ENCODE measurements at regions not wholly inside any gene's neighbourhood (a gene's known extent, or its start where the extent isn't known, plus 50 kb on each side); places are given as distances from the start of the nearest gene placed in this dataset.

DNA sequence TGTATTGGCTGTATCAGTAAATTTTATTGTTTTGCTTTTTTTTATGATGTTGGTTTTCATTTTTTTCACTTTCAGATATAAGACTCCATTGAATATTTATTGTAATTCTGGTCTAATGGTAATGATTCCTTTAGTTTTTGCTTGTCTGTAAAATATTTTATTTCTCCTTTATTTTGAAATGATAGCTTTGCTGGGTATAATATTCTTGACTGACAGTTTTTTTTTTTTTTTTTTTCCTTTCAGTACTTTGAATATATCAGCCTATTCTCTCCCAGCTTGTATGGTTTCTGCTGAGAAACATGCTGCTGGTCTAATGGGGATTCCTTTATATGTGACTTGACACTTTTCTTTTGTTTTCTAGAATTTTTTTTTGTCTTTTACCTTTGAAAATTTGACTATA, 195.1 kb upstream of the SLC38A2 start:
- no peak for DNase-seq (ENCODE audit: low read depth in 1 of 2, low spot score in 2 of 2)
- ChIA-PET CTCF (ENCODE audit: partially characterized antibody) (interaction anchor here (0.6 to 1.6 kb wide), 2 partner anchors 22 to 94 kb away, joined by 3 to 4 read pairs; no protein-coding TSS in a partner anchor), POLR2A (ENCODE audit: partially characterized antibody) (interaction anchor here (0.7 kb wide), 1 partner anchor 19 kb away, joined by 3 read pairs; no protein-coding TSS in a partner anchor)
- no peak overlapping the region for H2BK120ac ChIP-seq (replicated peaks; ENCODE audit: low read depth, low read length)
- H2BK5ac ChIP-seq (ENCODE audit: low read depth, low read length): no peak overlapping the region
- no peak overlapping the region for H3K4ac ChIP-seq (replicated peaks; ENCODE audit: insufficient read length, low read depth, low read length)
- H4K8ac ChIP-seq (ENCODE audit: extremely low read depth, insufficient read depth, low read length): no peak overlapping the region
- no peak overlapping the region for H2AFZ ChIP-seq (ENCODE audit: low read length)
- no peak overlapping the region for H3K14ac ChIP-seq (ENCODE audit: insufficient read length)
- no peak overlapping the region for H2BK12ac ChIP-seq (ENCODE audit: low read depth, low read length)
- H3K4me3 ChIP-seq (ENCODE audit: extremely low read depth in 1 of 4, insufficient read depth in 2 of 4, low read depth in 3 of 4, low read length in 4 of 4): no peak overlapping the region
- H3K23ac ChIP-seq (ENCODE audit: insufficient read length): no peak overlapping the region
- H3K4me2 ChIP-seq (ENCODE audit: insufficient read depth in 1 of 2, low read depth in 2 of 2, low read length in 2 of 2): no peak overlapping the region
- H3K79me2 ChIP-seq (ENCODE audit: control insufficient read depth in 1 of 2, insufficient read depth in 2 of 2, low read length in 2 of 2): no peaks in the 10 kb centered on the region
- no peaks in the 10 kb centered on the region for H3K36me3 ChIP-seq (ENCODE audit: control insufficient read depth in 2 of 4, insufficient read depth in 4 of 4, low read length in 3 of 4)
- H3K79me1 ChIP-seq (ENCODE audit: low read depth, low read length): no peaks in the 10 kb centered on the region
- no peak overlapping the region for H4K91ac ChIP-seq (replicated peaks; ENCODE audit: insufficient read length, low read length)
- no peak overlapping the region for H2BK20ac ChIP-seq (ENCODE audit: low read length)
- H3K9me3 ChIP-seq (ENCODE audit: insufficient read depth in 2 of 2, low read depth in 1 of 2, low read length in 1 of 2): peaks cover 0 to 16% of the 10 kb centered on the region in 2 experiments; a peak in 2 of 4 replicates
- no peaks in the 10 kb centered on the region for H3K4me1 ChIP-seq (replicated peaks in 1 of 4; ENCODE audit: control insufficient read depth in 3 of 4, insufficient read depth in 4 of 4, low read length in 3 of 4)
- no peak overlapping the region for H3K56ac ChIP-seq (replicated peaks; ENCODE audit: insufficient read length, low read depth, low read length)
- H4K20me1 ChIP-seq (replicated peaks in 1 of 2; ENCODE audit: control insufficient read depth in 1 of 2, insufficient read depth in 2 of 2, low read length in 2 of 2): no peaks in the 10 kb centered on the region
- H3K9ac ChIP-seq (replicated peaks in 1 of 4; ENCODE audit: extremely low read depth in 1 of 4, low read depth in 3 of 4, low read length in 3 of 4): no peak overlapping the region
- H3K23me2 ChIP-seq (ENCODE audit: low read depth, low read length): no peaks in the 10 kb centered on the region
- no peak overlapping the region for H2BK15ac ChIP-seq (ENCODE audit: low read length)
- no peak overlapping the region for H4K5ac ChIP-seq (ENCODE audit: insufficient read length, low read depth, low read length)
- H2AK5ac ChIP-seq (ENCODE audit: low read depth, low read length): no peak overlapping the region
- FAIRE-seq: no peak
- no peaks in the 10 kb centered on the region for H3K27me3 ChIP-seq (replicated peaks in 1 of 4; ENCODE audit: control insufficient read depth in 3 of 4, extremely low read depth in 1 of 4, insufficient read depth in 3 of 4, low read length in 3 of 4)
- no peak overlapping the region for H3K27ac ChIP-seq (ENCODE audit: low read depth, low read length)
- no peak overlapping the region for H3K18ac ChIP-seq (ENCODE audit: extremely low read depth, low read length)
- no peak for TF ChIP-seq SP2 (IDR thresholded peaks at IDR 0.05; ENCODE audit: low read length)
- TF ChIP-seq JUN (IDR thresholded peaks at IDR 0.05; ENCODE audit: low read depth, low read length): no peak
- no peak for TF ChIP-seq TEAD4 (IDR thresholded peaks at IDR 0.05; ENCODE audit: low read depth, low read length)
- TF ChIP-seq GABPA (IDR thresholded peaks at IDR 0.05; ENCODE audit: borderline replicate concordance, insufficient read depth, low read length): no peak
- no peak for TF ChIP-seq CTBP2 (IDR thresholded peaks at IDR 0.05; ENCODE audit: borderline replicate concordance, insufficient read depth, insufficient read length, low read length)
- TF ChIP-seq BACH1 (IDR thresholded peaks at IDR 0.05; ENCODE audit: low read length): no peak
- TF ChIP-seq SRF (IDR thresholded peaks at IDR 0.05; ENCODE audit: low read depth, low read length): no peak
- TF ChIP-seq E2F6 (IDR thresholded peaks at IDR 0.05): no peak
- TF ChIP-seq CHD1 (IDR thresholded peaks at IDR 0.05; ENCODE audit: low read depth, low read length): no peak
- TF ChIP-seq SP1 (IDR thresholded peaks at IDR 0.05; ENCODE audit: low read depth, low read length): no peak
- TF ChIP-seq USF2 (IDR thresholded peaks at IDR 0.05; ENCODE audit: low read length): no peak
- TF ChIP-seq, protein P1, sequence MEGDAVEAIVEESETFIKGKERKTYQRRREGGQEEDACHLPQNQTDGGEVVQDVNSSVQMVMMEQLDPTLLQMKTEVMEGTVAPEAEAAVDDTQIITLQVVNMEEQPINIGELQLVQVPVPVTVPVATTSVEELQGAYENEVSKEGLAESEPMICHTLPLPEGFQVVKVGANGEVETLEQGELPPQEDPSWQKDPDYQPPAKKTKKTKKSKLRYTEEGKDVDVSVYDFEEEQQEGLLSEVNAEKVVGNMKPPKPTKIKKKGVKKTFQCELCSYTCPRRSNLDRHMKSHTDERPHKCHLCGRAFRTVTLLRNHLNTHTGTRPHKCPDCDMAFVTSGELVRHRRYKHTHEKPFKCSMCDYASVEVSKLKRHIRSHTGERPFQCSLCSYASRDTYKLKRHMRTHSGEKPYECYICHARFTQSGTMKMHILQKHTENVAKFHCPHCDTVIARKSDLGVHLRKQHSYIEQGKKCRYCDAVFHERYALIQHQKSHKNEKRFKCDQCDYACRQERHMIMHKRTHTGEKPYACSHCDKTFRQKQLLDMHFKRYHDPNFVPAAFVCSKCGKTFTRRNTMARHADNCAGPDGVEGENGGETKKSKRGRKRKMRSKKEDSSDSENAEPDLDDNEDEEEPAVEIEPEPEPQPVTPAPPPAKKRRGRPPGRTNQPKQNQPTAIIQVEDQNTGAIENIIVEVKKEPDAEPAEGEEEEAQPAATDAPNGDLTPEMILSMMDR (IDR thresholded peaks at IDR 0.05; ENCODE audit: control extremely low read depth in 1 of 3, insufficient read depth in 1 of 3, low read depth in 1 of 3, low read length in 3 of 3): no peak
